Spleen (tissue), 7 donors: ENCODE measurements at regions not wholly inside any gene's neighbourhood (a gene's known extent, or its start where the extent isn't known, plus 50 kb on each side); places are given as distances from the start of the nearest gene placed in this dataset.

Source experiments
- CTCF ChIP-seq, 11 experiments: fragments of 200-600 bp in 7 of 11; fragments of 450-650 bp in 4 of 11; sonication (generic) in 4 of 11; IDR thresholded peaks in 8 of 11; conservative IDR thresholded peaks in 3 of 11; 1 replicate in 7 of 11; 2 replicates in 4 of 11; pipeline versions ENCODE4 v1.4.0 to v1.8.0; 2016 to 2021; ENCODE audit warnings: antibody characterized with exemption in 11 of 11, inconsistent platforms in 4 of 11, mild to moderate bottlenecking in 1 of 11
- POLR2A ChIP-seq, 3 donors: fragments of 450-650 bp; IDR thresholded peaks; one replicate each; pipeline ENCODE4 v1.5.1; 2017; ENCODE audit warnings: antibody characterized with exemption in 3 of 3, mild to moderate bottlenecking in 1 of 3
- donor health status: DM: no; HTN: no; CAD: no; lungs with moderate emphysema.
- donor health status: DM: no; HTN: no; CAD: no.
- donor health status: DM: no; HTN: no; CAD: no.

GRCh38 chr12:47022296-47022695 is 57.1 kb upstream of the PCED1B start:
- no peak for TF ChIP-seq CTCF (IDR thresholded peaks at IDR 0.05 in 8 of 11, conservative IDR thresholded peaks at IDR 0.05 in 3 of 11)
- no peak for TF ChIP-seq POLR2A (IDR thresholded peaks at IDR 0.05)
